ENCODE measurements at regions not wholly inside any gene's neighbourhood (a gene's known extent, or its start where the extent isn't known, plus 50 kb on each side); places are given as distances from the start of the nearest gene placed in this dataset.
"Not testable (repeated sequence)": the region's sequence is repeated elsewhere in the genome, so short reads cannot be mapped to it uniquely, and the experiment has no call there.

- DNase-seq (ENCODE audit: low spot score) = not testable (repeated sequence)
Measured at GRCh38 chr2:158866082-158866481, 71.0 kb downstream of the DAPL1 start.

DNA sequence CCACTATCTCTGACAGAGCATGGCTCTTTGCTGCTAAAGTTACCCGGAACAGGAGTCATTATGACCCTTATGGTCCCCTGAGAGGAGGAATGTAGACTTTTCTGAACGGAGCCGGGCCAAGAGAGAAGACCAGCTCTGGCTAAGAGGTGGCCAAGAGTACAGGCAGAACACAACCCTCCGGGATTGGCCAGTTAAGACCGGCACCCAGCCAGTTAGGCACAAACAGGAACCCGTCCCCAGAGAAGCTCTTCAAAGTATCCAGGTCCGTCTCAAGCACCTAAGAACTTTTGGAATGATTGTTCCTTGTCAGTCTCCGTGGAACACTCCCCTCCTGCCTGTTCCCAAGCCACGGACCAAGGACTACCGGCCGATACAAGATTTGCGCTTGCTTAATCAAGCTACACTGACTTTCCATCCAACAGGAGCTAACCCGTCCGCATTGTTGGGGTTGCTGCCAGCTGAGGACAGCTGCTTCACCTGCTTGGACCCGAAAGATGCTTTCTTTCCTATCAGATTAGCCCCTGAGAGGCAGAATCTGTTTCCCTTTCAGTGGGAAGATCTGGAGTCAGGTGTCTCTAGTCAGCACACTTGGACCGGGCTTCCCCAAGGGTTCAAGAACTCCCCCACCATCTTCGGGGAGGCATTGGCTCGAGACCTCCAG is 72.5 kb downstream of the DAPL1 start:
- DNase-seq (ENCODE audit: low spot score) = not testable (repeated sequence)

GRCh38 chr2:158868386-158868785 is 73.3 kb downstream of the DAPL1 start:
- DNase-seq (ENCODE audit: low spot score) = not testable (repeated sequence)

DNA sequence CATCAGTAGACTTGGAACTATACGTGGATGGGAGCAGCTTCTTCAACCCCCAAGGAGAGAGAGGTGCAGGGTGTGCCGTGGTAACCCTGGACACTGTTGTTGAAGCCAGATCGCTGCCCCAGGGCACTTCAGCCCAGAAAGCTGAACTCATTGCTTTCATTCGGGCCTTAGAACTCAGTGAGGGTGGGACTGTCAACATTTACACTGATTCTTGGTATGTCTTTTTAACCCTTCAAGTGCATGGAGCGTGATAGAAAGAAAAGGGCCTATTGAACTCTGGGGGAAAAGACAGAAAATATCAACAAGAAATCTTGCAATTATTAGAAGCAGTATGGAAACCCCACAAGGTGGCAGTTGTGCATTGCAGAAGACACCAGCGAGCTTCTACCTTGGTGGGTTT is 74.0 kb downstream of the DAPL1 start:
- not testable (repeated sequence) for DNase-seq (ENCODE audit: low spot score)

GRCh38 chr2:158869609-158870008 is 74.5 kb downstream of the DAPL1 start:
- not testable (repeated sequence) for DNase-seq (ENCODE audit: low spot score)

- no peak for DNase-seq (ENCODE audit: low spot score)
Measured at GRCh38 chr2:158878003-158878402, 82.9 kb downstream of the DAPL1 start.

GRCh38 chr2:158879229-158879903 is 84.2 kb downstream of the DAPL1 start:
- no peak for DNase-seq (ENCODE audit: low spot score)

GRCh38 chr2:158882297-158882696 is 86.1 kb upstream of the TANC1 start:
- DNase-seq (ENCODE audit: low spot score) = no peak

GRCh38 chr2:158884552-158884951 is 83.9 kb upstream of the TANC1 start:
- not testable (repeated sequence) for DNase-seq (ENCODE audit: low spot score)

GRCh38 chr2:158885018-158885678 is 83.3 kb upstream of the TANC1 start:
- peak; percentile 65 for DNase-seq (ENCODE audit: low spot score)

GRCh38 chr2:158885679-158886050 is 82.8 kb upstream of the TANC1 start:
- DNase-seq (ENCODE audit: low spot score) = peak; percentile 62

DNA sequence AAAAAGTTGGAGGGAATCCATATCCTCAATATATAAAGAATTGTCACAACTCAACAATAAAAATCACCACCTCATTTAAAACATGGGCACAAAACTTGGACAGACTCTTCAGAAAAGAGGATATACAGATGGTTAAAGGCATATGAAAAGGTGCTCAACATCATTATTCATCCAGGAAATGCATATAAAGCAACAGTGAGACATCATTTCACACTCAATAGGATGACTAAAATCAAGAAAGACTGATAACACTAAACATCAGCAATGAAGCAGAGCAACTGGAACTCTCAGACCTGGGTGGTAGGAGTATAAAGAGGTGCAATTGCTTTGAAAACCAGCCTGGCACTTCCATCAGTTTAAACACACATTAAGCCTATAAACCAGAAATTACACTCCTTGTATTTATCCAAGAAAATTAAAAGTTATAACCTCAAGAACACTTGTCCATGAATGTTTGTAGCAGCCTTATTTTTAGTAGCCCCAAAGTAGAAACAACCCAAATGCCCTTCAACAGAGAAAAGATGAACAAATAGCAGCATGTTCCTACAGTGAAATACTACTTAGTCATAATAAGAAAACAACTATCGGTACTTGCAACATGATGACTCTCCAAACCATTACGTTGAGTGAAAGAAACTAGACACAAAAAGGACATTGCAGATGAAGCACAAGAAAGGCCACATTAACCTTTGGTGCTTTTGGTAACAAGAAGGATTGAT is 79.1 kb upstream of the TANC1 start:
- peak; percentile 13 for DNase-seq (ENCODE audit: low spot score)

GRCh38 chr2:158890296-158890905 is 78.0 kb upstream of the TANC1 start:
- DNase-seq (ENCODE audit: low spot score) = peak; percentile 56

GRCh38 chr2:158893026-158893425 is 75.4 kb upstream of the TANC1 start:
- DNase-seq (ENCODE audit: low spot score) = no peak

DNA sequence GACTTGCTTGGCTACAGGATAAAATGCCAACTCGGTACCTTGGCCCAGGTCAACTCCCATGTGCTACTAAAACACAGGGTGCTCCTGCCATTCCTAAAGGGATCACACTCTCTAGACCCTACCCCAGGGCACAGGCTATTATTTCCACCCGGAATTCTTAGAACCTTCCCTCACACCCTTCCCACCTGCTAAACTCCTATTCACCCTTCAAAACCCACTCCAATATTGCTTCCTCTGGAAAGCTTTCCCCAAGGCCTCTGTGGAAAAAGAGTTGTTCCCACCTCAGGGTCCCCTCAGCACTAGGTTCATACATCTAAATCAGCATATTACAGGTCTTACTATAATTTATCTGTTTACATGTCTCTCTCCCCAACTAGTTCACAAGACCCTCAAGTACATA is 75.0 kb upstream of the TANC1 start:
- DNase-seq (ENCODE audit: low spot score) = no peak

DNA sequence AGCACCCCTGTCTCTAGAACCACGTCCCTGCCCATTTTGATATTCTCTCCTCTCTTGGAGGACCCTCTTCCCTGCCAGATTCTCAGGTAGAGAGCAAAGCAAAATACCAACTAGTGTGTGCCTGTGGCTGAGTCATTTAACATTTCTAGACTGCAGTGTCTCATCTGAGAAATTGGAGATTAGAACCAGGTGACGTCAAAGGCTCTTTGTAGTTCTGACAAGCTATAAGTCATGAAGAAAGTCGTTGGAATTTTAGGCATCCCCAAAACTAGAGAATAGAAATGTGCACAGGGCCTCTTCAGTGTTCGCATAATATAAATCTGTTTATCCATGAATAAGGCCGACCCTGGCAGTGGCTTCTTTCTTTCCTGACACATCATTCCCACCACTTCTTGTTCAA is 74.4 kb upstream of the TANC1 start:
- DNase-seq (ENCODE audit: low spot score) = no peak

DNA sequence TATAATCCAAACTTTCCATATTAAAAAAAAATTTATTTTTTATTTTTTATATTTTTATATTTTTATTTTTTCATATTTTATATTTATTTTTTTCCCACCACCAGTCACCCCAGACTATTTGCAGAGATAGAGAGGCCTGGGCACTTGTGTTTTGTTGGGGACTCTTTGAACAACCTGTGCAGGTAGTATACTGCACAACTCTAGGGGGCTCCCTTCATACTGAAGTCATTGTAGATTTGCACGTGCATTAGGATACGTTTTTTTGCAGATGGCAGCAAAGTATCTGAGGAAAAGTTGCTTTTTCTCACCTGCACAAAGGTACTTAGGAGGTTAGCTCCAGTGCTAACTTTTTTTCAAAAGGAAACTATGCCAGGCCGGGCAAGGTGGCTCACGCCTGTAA is 73.9 kb upstream of the TANC1 start:
- no peak for DNase-seq (ENCODE audit: low spot score)

- no peak for DNase-seq (ENCODE audit: low spot score)
Measured at GRCh38 chr2:158900345-158900744, 68.1 kb upstream of the TANC1 start.

DNA sequence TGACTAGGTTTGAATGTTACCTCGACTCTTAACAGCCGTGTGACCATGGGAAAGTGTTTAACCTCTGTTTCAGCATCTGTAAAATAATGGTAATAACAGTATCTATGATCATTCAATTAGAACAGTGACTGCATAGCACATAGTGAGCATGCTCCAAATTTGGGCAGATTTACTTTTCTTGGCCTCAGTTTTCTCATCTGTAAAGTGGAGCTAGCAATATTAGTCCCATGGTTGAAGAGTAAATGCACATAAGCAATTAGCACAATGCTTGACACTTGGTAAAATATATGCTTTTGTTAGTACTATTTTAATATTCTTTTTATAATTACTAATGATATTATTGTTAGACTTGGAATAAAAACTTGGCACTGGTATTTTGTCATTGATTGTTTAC is 66.4 kb upstream of the TANC1 start:
- no peak for DNase-seq (ENCODE audit: low spot score)

DNA sequence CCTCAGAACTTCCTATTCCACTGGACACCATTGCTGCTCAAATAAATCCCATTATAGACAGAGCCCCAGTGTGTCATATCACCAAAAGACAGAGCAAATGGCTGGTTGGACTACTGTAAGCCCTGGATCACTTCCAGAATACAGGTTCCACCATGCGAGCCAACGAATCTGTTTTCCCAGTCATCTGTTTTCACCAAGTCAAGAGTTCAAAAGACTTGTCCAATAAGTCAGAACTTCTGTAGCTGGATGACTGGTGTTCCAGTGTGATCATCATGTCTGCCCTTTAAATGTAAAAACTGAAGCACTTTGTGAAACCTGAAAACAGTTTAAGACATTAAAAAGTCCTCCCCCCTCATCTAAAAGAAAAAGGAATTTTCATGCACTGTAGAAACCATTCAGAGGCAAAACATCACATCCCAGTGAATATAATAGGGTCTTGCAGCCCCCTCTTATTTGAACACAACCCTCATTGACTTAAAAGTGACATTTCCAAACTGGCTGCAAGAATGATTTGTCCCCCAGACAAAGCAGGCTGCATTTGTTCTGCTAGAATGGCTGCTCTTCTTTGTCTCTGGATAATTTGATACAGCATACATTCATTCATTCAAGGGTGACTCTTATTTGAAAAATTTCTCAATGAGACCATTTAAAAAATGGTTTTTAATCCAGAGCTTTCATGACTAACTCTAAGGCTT is 64.6 kb upstream of the TANC1 start:
- DNase-seq (ENCODE audit: low spot score) = no peak

DNA sequence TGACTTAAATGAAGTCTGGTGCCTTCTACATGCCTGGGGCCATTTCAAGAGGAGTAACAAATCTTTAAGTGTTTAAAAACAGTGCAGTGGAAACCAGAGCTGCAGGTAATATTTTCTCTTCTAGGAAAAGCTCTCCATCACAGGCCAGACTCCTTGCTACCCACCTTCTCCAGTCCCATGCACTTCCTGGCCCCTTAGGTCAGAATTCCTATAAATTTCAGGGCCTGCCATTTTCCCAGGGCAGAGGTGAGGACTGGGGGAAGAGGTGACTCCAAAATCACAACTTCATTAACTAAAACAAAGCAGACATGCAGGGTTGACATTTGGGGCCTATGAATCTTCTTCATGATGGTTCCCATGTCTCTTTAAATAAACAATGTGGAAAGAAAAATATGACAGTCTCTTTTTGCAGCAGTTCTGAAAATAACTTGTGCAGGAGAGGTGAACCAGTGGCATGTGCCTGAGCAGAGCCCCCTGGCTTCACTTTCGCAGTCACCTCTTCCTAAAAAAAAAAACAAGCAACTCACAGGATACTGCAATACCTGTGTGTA is 63.7 kb upstream of the TANC1 start:
- no peak for DNase-seq (ENCODE audit: low spot score)

Measured in kidney tubule cell (primary cell).